T-helper 9 cell (primary cell): ENCODE measurements at regions not wholly inside any gene's neighbourhood (a gene's known extent, or its start where the extent isn't known, plus 50 kb on each side); places are given as distances from the start of the nearest gene placed in this dataset.

ENCODE experiments used
- DNase-seq: peaks from one replicate; pipeline ENCODE4 v3.0.0-alpha.2; 2020

DNA sequence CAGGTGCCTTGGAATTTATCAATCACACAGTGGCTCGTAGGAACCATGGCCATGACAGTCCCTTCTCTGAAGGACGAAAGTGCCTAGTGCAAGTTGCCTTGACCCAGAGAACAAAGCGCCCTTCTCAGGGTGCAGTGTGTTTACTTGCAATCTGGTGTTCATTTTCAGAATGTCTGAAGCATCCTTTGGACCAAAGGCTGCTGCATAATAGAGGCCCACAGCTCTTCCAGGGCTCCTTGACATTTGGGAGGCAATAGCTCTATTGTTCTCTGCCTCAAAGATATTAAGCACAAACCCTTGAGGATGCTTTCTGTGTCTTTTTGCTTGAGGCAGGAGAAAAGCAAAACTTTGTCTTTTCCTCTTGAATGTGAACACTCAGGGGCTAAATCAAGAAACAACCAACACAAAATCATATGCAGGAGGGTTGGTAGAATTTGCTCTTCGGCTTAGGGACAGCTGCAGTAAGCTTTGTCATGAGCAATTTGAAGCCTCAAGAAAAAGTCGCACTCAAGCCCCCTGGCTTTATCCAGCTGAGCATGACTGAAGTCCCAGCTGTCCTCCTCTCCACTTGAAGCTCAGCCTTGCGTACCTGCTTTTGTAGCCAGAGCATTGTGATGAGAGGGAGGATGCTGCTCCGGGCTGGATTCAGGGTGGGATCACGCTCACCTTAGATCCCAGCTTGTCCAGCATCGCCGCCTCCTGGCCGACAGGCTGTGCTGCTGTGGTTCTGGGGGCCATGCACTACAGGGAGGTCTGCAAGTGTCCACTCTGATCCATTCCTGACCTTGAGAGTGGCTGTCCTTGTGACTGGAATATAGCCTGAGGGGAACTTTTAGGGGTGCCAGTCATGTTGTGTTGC lies 495.4 kb downstream of the CDH26 start:
- DNase-seq, result no peak

DNA sequence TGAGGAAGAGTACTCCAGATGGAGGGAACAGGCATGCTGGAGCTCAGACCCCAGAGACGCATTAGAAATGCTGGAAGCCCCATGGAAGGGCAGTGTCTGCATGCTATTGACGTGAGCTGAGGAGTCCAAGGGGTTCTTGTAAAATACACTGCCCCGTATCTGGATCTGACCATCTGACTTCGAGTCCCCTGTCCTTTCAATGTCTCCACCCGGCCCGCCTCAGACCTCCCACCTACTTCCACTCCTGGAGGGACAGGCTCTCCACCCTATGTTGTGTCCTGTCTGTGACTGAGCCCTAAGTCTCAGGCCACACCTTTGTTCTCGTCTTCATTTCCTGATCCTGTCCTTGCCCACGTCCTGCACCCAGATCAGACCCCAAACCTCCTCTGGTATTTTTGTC lies 496.3 kb downstream of the CDH26 start:
- DNase-seq, result no peak

DNA sequence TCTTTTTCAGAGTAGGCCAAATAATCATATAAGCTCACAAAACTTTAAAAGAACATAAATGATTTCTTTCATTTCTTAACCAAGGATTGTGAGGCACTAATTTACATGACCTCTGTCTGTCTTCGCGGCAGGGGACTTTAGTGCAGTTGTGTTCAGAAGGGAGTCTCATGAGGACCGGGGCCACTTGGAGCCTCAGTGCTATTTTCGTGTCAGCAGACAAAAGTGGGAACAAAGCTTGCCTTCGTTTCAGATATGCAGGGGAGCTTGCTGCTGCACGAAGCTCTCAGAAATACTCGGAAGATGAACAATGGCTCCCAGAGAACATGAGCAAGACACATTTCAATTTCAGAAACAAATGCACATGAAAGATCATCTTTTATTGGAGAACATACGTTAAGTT lies 497.0 kb downstream of the CDH26 start:
- DNase-seq, result no peak

DNA sequence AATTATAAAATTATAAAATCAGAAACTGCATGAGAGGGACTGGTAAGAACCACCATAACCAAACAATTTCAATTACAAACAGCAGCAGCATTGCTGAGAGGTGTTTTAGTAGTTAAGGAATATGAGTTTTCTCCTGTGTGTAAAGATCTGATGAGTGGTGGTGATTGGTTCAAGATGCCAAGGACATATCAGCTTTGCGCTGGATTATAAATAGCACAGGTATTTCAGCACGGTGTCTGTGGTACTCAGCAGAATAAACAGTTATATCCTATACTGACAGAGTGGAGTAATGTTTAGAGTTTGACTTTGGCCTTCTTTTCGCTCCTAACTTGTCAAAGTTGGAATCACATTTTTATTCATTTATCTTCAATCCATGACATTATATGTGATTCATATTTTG lies 501.0 kb downstream of the CDH26 start:
- DNase-seq, result no peak

DNA sequence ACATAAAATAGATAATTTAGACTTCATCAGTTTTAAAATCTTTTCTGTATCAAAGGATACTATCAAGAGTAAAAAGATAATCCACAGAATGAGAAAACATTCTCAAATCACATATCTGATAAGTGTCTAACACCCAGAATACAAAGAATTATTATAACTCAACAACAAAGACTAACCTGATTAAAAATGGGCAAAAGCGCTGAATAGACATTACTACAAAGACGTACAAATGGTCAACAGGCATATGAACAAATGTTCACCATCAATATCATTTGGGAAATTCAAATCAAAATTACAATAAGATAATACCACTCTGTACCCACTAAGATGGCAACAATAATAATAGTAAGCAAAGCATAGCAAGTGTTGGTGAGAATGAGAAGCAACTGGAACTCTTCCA lies 503.8 kb downstream of the CDH26 start:
- DNase-seq, result no peak

DNA sequence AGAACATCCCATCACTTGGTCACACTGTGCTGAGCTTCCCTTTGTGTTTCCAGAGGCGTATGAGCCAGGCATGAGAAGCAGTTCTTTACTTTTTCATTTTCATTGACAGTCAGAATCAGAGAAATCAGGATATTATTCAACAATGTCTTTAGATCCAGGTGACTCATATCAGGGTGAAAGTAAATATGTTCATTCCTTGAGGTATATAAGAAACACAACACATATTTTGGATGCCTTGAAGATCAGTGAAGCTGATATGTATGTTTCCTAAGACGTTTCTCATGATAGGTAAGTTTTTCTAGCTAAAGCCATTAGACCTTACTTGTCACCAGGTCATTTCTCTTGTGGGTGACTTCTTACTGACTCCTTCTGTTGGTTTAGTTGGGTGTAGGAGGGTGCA lies 505.6 kb downstream of the CDH26 start:
- DNase-seq, result no peak

DNA sequence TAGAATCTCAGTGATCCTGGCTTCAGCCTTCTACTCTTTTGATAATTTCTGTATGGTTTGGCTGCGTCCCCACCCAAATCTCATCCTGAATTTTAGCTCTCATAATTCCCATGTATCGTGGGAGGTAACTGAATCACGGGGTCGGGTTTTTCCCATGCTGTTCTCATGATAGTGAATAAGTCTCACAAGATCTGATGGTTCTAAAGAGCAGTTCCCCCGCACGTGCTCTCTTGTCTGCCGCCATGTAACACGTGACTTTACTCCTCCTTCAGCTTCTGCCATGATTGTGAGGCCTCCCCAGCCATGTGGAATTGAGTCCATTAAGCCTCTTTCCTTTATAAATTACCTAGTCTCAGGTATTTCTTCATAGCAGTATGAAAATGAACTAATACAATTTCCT lies 507.2 kb downstream of the CDH26 start:
- no peak for DNase-seq

DNA sequence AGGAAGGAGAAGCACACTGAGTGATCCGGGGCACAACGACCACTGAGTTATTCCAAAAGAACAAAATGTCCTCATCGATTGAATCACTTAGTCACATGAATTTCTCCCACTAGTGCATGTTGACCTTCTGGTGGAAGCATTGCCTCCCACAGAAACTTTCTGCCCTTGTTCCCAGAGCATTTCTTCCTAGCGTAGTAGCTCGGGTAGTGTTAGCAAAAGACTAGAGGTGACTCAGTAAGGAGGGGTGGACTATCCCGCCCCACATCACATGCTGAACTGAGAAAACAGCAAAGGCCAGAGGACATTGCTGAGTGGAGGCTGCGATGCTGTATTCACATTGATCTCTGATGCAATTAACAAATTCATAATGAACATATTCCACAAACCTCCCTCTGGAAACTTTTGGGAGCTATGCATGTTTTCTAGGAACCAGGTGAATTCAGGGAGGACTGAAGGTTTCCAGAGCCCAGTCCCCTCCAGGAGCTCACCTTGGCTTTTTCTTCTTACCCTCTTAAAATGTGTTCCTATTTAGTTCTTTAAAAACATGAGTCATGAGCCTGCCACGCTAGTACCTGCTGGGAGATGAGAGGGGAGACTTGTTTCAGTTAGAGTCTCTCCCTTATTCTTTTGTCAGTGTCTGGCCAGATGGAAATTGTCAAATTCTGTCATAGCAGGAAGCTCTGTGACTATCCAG lies 507.9 kb downstream of the CDH26 start:
- DNase-seq, result no peak

DNA sequence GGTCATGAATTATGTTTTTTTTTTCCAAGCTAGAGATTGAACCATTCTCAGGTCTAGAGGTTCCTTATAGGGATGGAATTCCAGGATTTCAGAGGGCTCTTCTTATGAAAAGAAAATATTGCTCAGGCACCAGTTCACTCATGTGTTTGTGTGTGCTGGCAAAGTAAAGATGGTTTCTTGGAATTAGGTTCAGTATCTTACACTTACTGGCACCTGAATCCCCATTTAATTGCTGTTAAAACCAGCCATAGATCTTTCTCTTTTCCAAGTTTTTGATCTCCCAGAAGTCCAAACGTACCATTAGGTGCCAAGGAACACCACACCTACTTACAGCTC lies 508.4 kb downstream of the CDH26 start:
- no peak for DNase-seq

DNA sequence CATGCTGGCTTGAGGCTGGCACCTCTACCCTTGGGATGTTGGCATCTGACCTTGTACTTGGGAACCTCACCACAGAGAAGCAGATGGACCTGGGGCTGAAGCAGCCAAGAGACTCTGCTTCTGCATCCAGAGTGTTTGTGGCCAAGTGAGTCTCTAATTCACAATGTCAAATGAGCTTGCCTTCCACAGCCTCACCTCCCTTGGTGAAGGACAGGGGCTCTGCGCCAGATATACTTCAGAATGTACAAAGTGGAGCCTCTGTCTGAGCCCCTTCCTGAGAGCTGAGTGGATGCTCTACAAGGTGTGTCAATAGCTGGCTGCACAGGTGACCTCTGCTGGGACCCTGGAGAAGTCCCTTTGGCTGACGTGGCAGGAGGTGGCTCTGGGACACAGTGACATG lies 508.9 kb downstream of the CDH26 start:
- no peak for DNase-seq

DNA sequence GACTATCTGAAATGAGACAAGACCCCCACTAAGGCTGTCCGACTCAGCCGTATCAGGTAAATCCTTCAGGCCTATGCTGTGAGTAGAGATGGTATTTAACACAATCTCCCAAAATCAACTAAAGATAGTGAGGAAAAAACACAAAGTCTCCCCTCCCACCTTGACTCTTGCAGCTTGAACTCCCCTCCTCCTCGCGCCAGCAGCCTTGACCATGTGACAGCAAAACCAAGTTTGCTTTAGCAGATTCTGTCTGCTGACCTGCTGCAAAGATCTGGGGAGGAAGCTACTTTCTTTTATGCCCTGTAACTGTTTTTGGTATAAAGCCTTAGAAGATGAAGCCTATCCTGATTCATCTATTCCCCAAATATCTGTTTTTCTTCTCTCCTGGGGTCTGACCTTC lies 509.5 kb downstream of the CDH26 start:
- no peak for DNase-seq

DNA sequence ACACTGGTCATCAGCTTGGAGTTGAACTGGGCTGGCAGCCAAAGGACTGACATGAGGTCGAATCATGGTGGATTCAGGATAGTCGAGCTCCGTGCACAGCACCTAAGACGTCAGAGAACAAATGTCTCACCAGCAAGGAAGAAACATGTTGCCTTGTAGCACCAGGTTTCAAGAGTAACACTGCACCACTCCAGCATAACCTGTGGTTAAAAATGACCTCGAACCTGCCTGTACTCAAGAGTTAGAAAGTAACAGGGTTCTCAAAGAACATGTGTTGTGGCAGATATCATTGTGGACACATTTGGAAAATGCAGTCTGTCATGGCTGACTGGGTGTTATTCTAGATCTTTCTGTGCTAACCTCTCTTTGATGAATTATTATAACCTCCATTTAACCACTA lies 511.6 kb downstream of the CDH26 start:
- DNase-seq, result no peak

DNA sequence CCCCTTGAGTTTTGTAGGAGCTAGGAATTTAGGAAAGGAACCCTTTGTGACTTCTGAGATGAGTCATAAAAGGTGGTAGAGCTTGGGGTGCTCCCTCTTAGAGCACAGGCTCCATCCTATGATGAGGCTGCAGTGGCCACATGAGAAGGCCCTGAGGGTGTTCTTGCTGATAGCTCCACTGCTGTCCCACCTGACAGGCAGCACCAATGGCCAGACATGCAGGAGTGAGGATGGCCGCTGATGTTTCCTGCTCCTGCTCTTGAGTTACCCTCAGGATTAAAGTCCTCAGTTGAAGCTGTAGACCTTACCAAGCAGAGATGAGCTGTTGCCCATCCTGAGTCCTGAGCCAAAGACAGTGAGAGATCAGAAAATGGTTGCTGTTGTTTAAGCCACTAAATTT lies 512.1 kb downstream of the CDH26 start:
- DNase-seq, result no peak

DNA sequence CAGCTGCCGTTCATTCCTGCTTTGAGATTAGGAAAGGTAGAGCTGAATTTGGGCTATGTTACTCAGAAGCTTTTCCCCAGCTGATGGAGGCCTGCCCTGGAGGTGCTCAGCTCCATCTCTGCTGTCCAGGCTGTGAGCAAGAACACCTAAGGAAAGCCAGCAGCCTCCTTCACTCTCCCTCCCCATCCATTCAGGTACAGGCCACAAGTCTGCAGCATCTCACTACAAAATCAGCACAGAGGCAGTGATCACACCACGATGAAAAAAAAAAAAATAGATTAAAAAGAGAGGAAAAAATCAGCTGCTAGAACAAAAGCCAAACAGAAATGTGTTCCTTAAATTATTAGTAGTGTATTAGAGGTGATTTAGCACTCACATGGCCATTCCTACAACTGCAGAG lies 515.0 kb downstream of the CDH26 start:
- DNase-seq, result no peak

DNA sequence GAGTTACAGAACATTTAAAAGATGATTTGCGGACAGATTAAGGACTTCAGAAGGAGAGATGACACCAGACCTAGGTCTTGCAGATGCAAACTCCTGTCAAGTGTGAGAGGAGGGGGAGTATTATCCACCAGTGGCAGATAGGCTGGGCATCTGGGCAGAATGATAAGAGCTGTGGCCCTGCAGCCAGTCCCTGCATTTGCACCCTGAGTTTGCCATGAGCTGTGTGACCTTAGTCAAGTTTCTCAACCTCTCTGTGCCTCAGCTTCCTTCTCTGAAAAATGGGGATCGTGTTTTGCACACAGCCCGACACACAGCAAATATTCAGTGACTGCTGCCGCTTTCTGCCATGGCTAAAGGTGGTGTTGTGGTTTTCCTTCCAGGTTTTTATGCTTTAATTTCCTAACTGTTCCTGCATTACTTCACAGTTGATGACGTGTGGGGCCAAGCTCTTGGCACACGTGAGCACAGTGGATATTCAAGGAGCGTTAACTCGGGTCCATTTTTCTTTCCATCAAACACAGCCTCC lies 516.2 kb downstream of the CDH26 start:
- no peak for DNase-seq

DNA sequence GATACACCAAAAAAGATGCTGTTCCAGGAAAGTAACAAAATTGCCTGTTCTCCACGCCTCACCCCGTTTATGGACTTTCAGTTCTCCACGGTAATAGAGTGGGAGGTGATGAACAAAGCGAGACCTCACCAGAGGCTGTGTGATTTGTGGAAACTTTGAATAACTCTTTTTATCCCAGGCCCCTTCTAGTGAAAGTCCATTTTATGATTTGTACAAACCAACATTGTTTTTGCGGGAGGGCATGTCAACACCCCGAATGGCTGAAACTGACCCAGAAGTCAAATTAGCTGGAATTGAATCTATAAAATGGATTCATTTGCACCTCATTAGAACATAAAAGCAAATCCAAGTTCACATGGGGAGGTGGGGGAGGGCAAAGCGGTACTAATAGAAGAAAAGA lies 517.8 kb downstream of the CDH26 start:
- DNase-seq, result no peak

DNA sequence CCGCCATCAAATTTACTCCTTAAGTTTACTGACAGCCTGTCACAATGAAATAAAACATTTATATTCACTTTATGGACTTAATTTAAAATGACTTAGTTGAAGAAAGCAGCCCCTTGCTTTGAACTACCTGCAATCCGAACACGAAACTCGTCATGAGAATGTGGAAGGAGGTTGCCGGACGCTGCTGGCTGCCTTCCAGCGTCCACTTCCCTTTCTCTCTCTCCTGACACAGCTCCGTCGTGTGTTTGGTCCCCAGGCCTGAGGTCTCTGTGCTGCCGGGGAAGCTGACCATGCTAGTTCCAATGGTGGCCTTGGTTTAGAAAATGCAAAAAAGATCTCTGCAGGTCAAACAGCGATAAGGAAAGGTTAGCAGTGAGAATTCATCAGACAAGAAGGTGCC lies 519.7 kb downstream of the CDH26 start:
- DNase-seq, result no peak

DNA sequence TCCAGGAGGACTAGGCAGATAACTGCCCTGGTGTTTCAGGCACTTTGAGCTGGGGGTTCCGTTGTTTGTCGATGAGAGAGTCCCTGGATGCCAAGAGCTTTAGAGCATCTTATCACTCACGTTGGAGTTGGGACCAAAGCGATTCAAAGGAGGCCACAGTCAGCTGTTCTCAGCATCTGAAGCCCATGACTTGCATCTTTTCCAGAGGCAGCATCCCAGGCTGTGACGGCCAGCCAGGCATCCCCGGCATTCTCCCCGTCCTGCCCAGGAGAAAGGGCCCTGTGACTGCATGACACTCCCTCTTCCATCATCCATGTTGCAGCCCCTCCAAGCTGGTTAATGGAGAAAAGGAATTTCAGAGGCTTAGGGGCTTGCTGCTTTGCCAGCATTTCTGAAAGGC lies 520.3 kb downstream of the CDH26 start:
- no peak for DNase-seq

DNA sequence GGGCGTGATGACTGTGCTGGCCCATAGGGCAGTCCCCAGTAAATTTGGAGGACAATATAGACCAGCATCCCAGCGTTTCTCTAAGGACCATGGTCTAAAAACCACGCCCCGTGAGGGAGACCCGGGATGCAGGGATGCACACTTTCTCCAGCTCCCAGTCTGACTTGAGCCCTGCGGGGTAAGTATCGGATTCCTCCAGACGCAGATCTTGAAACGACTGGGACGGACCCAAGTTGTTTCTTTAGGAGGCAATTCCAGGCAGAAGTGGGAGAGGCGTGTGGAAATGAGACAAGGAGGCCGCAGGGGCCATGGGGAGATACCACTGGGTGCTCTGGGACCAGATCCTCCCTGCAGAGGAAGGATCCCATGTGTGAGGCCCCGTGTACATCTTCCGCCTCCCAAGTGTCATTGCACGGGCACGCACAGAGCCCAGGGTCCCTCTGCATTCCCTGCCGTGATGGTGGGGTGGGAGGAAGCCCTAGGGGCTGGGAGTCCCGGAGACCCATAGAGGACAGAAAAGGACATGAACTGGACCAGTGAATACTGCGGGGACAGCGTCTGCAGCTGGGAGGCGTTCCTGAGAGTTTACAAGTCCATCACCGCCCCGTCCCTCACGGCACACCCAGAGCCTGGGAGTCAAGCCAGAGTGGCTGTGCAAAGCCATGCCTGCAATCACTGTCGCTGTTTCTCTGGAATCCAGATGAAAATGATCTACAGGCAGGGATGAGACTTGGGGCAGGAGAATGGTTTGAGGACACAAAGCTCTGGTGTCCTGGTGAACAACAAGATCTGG lies 522.9 kb downstream of the CDH26 start:
- no peak for DNase-seq

DNA sequence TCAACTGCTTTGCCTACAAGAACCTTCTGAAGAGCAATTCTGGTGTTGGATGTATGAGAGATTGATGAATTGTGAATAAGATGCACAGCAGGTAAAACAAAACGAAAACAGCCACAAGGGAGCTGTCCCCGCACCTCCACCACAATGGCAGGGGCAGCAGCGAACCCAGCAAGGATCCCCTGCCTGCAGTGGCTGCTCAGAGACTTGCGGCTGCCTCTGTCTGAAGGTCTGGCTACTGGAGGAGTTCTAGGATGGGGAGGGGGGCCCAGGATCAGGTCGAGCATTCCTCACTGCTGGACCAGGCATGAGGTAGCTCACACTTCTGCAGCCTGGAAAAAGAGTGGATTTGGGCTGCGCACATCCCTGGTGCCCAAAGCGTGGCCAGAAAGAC lies 523.5 kb downstream of the CDH26 start:
- DNase-seq, result no peak

DNA sequence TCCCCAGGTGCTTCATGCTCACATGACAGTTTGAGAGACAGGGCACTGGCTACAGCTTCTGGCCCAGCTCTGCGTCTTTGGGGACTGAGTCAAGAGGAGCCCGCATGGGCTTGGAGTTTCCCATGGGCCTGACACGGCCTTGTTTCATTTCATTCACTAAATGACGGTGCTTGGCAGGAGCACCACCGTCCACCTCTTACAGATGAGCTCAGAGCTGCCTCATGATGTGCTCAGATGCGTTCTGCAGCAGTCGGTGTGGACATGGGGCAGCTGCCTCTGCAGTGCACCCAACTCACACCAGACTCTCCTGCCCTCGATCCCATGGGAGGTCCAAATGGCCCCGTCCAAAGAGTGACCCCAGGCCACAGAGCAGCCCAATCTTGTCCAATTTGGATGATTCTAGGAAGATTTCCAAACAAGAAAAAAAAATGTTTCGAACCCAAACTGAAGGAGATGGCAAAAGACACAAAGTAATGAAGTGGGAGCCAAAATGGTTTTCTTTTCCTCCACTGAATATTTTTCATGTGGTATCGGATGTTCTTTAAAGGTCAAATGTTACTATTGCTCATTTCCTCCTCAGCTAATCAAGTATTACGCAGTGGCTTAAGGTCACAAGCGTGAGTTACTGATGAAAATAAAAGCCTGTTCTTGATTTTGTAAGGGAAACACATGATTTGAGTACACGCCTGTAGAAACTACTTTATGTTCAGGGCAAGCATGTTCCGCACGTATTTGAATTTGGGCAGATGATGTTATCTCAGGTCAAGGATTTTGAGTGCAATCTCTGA lies 524.2 kb downstream of the CDH26 start:
- DNase-seq, result no peak

DNA sequence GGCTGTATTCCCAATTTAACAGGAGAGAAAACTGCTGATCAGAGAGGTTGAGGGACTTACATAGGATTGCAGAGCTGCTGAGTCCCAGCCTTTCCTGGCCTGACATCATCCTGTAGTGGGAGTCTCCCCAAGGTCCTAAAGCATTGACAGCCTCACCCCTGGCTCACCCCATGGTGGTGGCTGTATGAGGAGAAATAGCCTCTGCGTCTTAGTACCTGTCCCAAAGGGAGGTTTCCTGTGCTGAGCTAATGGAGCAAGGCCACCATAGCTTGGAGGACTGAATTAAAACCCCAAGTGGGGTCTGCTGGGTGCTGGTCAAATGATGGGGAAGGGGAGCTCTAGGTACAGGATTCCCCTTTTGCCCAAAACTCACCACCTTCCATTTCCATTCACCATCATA lies 525.1 kb downstream of the CDH26 start:
- DNase-seq, result no peak

DNA sequence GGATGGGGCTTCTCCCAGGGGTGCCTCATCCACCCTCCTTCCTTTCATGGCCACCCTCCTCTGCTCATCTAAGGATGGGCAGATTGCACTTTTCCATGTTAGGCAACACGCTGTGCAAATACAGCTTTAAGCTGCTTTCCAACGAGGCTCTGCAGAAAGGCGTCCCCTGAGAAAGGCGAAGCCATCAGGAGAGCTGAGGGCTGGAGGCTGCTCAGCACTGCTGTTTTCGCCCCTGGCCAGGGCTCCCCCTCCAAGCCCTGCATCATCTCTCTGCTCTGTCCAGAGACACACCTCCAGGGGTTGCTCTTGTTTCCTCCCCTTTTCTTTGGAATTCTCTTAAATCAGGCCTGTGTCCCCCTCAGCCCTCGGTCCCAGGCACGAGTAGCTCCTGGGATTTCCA lies 526.1 kb downstream of the CDH26 start:
- DNase-seq, result no peak
